ENCODE measurements at regions not wholly inside any gene's neighbourhood (a gene's known extent, or its start where the extent isn't known, plus 50 kb on each side); places are given as distances from the start of the nearest gene placed in this dataset.

GRCh38 chr2:2810504-2810903, 479.4 kb upstream of the MYT1L start:
- TF ChIP-seq POLR2A (IDR thresholded peaks at IDR 0.05): no peak
- TF ChIP-seq CTCF (IDR thresholded peaks at IDR 0.05): no peak

Measured in uterus (tissue), 2 donors.